K562 (cell line): ENCODE measurements at regions not wholly inside any gene's neighbourhood (a gene's known extent, or its start where the extent isn't known, plus 50 kb on each side); places are given as distances from the start of the nearest gene placed in this dataset.
"Not testable (repeated sequence)": the region's sequence is repeated elsewhere in the genome, so short reads cannot be mapped to it uniquely, and the experiment has no call there.

Experiments used
- ATAC-seq: fragments of 200-7000 bp; cut with Tn5 transposase; 3 replicates; pipeline ENCODE4 v1.9.1; 2020; ENCODE audit warnings: moderate library complexity
- BruUV-seq: library from RNA; stranded (reverse); fragments of 400-500 nt; replicated peaks from 2 replicates; lab custom pipeline; 2021; lab: Mats Ljungman, UMichigan
- CTCF ChIA-PET: fragments of 300-600 bp; formaldehyde crosslinking; extraction: SDS; loops from one replicate; lab custom pipeline; 2021; ENCODE audit warnings: low intra/inter-chr PET ratio; lab: Yijun Ruan, JAX
- POLR2A ChIA-PET: fragments of 300-600, 350-650 bp; sonication (Branson Sonifier 250); formaldehyde crosslinking; extraction: SDS; loops from one replicate; lab custom pipeline; 2021; ENCODE audit warnings: antibody characterized with exemption, inconsistent platforms; lab: Yijun Ruan, JAX
- DNase-seq, 4 experiments: peaks; one replicate each; pipeline versions ENCODE4 v3.0.0 to v3.0.0-alpha.2; 2011 to 2018; ENCODE audit warnings: low spot score in 3 of 4, mixed read lengths in 3 of 4; ENCODE audit errors: extremely low read depth in 1 of 4
- FAIRE-seq: peaks from 2 replicates; lab custom pipeline; 2011; peaks lifted over from hg19 to GRCh38; lab: Jason Lieb, UNC
- H2AFZ ChIP-seq: 2 replicates; pipeline ENCODE4 v1.6.0; 2011; ENCODE audit warnings: low read depth, low read length, control low read depth, inconsistent platforms
- H3K27ac ChIP-seq: fragments of 200-600 bp; 3 replicates; pipeline ENCODE4 v1.8.0; 2011; ENCODE audit warnings: low read depth, mild to moderate bottlenecking, control low read depth, inconsistent platforms, low read length, moderate library complexity, mixed read lengths; ENCODE audit errors: extremely low read depth
- H3K27me3 ChIP-seq, 2 experiments: fragments of 300-600 bp in 1 of 2; 2 replicates in 1 of 2; 3 replicates in 1 of 2; pipeline versions ENCODE4 v1.6.0 to v1.8.0; 2011; ENCODE audit warnings: inconsistent platforms in 2 of 2, low read length in 2 of 2, mild to moderate bottlenecking in 1 of 2, mixed read lengths in 1 of 2, moderate library complexity in 1 of 2; ENCODE audit not compliant: control insufficient read depth in 2 of 2, insufficient read depth in 2 of 2
- H3K36me3 ChIP-seq: fragments of 300-600 bp; 3 replicates; pipeline ENCODE4 v1.8.0; 2011; ENCODE audit warnings: mild to moderate bottlenecking, low read length, inconsistent platforms; ENCODE audit not compliant: control insufficient read depth, insufficient read depth
- H3K4me1 ChIP-seq, 2 experiments: fragments of 200-600 bp in 1 of 2; replicated peaks in 1 of 2; 2 replicates in 1 of 2; 3 replicates in 1 of 2; pipeline versions ENCODE4 v1.5.1 to v1.8.0; 2011; ENCODE audit warnings: inconsistent platforms in 2 of 2, low read length in 2 of 2, mild to moderate bottlenecking in 1 of 2, mixed read lengths in 1 of 2, moderate library complexity in 1 of 2; ENCODE audit not compliant: control insufficient read depth in 2 of 2, insufficient read depth in 2 of 2
- H3K4me2 ChIP-seq: 2 replicates; pipeline ENCODE4 v1.6.1; 2011; ENCODE audit warnings: low read length, control low read depth, inconsistent platforms, mixed read lengths; ENCODE audit not compliant: insufficient read depth
- H3K4me3 ChIP-seq: fragments of 200-600 bp; sonication (generic), shearing (Covaris generic); 2 replicates; pipeline ENCODE4 v1.5.1; 2016; ENCODE audit warnings: control low read depth, inconsistent platforms
- H3K79me2 ChIP-seq: fragments of 200-600 bp; 3 replicates; pipeline ENCODE4 v1.8.0; 2011; ENCODE audit warnings: low read length, inconsistent platforms; ENCODE audit not compliant: control insufficient read depth, insufficient read depth
- H3K9ac ChIP-seq, 2 experiments: 2 replicates each; pipeline versions ENCODE4 v1.6.0 to v1.6.1; 2011; ENCODE audit warnings: low read depth in 2 of 2, low read length in 2 of 2, control low read depth in 1 of 2, inconsistent platforms in 1 of 2, mild to moderate bottlenecking in 1 of 2, mixed read lengths in 1 of 2; ENCODE audit not compliant: insufficient read depth in 1 of 2
- H3K9me1 ChIP-seq: one replicate; pipeline ENCODE4 v1.6.0; 2011; ENCODE audit warnings: inconsistent platforms, mild to moderate bottlenecking, low read length, moderate library complexity; ENCODE audit not compliant: control insufficient read depth, insufficient read depth
- H3K9me3 ChIP-seq: replicated peaks from 2 replicates; pipeline ENCODE4 v1.5.1; 2011; ENCODE audit warnings: low read depth, low read length, inconsistent platforms; ENCODE audit not compliant: control insufficient read depth, insufficient read depth
- H4K20me1 ChIP-seq: replicated peaks from 2 replicates; pipeline ENCODE4 v1.6.1; 2011; ENCODE audit warnings: low read length, inconsistent platforms, mixed read lengths; ENCODE audit not compliant: control insufficient read depth, insufficient read depth
- BACH1 ChIP-seq: fragments of 200-800 bp; sonication (Bioruptor generic); IDR thresholded peaks from 2 replicates; pipeline ENCODE4 v1.6.1; 2016; ENCODE audit warnings: missing genetic modification characterization, missing compliant biosample characterization
- EGR1 ChIP-seq: fragments of 450-650 bp; conservative IDR thresholded peaks from 2 replicates; pipeline ENCODE4 v1.6.1; 2017; ENCODE audit warnings: mild to moderate bottlenecking
- ETV1 ChIP-seq: fragments of 450-650 bp; conservative IDR thresholded peaks from 2 replicates; pipeline ENCODE4 v1.6.1; 2016; ENCODE audit warnings: missing genetic modification characterization, control low read depth, low read depth, missing compliant biosample characterization
- GATAD2B ChIP-seq: fragments of 450-650 bp; IDR thresholded peaks from 2 replicates; pipeline ENCODE4 v1.6.1; 2017; ENCODE audit warnings: mild to moderate bottlenecking, borderline replicate concordance
- LEF1 ChIP-seq: fragments of 450-650 bp; IDR thresholded peaks from 2 replicates; pipeline ENCODE4 v1.6.1; 2016; ENCODE audit warnings: mild to moderate bottlenecking
- NR2C2 ChIP-seq, 2 experiments: fragments of 200-800 bp in 1 of 2; sonication (Bioruptor generic) in 1 of 2; sonication (generic) in 1 of 2; formaldehyde crosslinking in 1 of 2; IDR thresholded peaks; 2 replicates each; pipeline versions ENCODE4 v1.6.1 to v1.8.0; 2016 to 2022; ENCODE audit warnings: mild to moderate bottlenecking in 1 of 2, missing compliant biosample characterization in 1 of 2, missing genetic modification characterization in 1 of 2, missing genetic modification reagents in 1 of 2
- SP1 ChIP-seq: sonication (generic); formaldehyde crosslinking; IDR thresholded peaks from 2 replicates; pipeline ENCODE4 v1.8.1; 2022; ENCODE audit warnings: mild to moderate bottlenecking, missing genetic modification reagents
- USF2 ChIP-seq: sonication (generic); formaldehyde crosslinking; IDR thresholded peaks from 2 replicates; pipeline ENCODE4 v1.5.0; 2020; ENCODE audit warnings: missing genetic modification reagents
- ZBTB33 ChIP-seq: sonication (generic); formaldehyde crosslinking; IDR thresholded peaks from 2 replicates; pipeline ENCODE4 v1.8.1; 2023; ENCODE audit warnings: mild to moderate bottlenecking, missing genetic modification reagents
- ZFPM2 ChIP-seq: fragments of 250-450 bp; sonication (Bioruptor Pico); IDR thresholded peaks from 2 replicates; pipeline ENCODE4 v1.5.1; 2022; ENCODE audit warnings: mild to moderate bottlenecking
- WGBS: fragments of 100-300 bp; shearing (Covaris generic); methylation state at CpG from one replicate; pipeline ENCODE4 v1.1.6; 2016; ENCODE audit warnings: low coverage, mixed read lengths; ENCODE audit not compliant: insufficient coverage; ENCODE audit errors: missing lambda C conversion rate; 5-methylcytosine and 5-hydroxymethylcytosine counted together
- in situ Hi-C: fragments of 300-500 bp; cut with MboI; formaldehyde crosslinking; loops from 4 replicates; pipeline ENCODE4 v1.15.0; 2018; ENCODE audit warnings: inconsistent platforms, mixed read lengths
- intact Hi-C: fragments of 100-400 bp; cut with micrococcal nuclease; formaldehyde crosslinking; loops from 2 replicates; pipeline ENCODE4 v1.14.2; 2022
- TF ChIP-seq, protein P1 (sequence below): fragments of 450-650 bp; formaldehyde crosslinking; IDR thresholded peaks from 2 replicates; pipeline ENCODE4 v1.4.0; 2020; ENCODE audit warnings: mild to moderate bottlenecking, moderate library complexity

DNA sequence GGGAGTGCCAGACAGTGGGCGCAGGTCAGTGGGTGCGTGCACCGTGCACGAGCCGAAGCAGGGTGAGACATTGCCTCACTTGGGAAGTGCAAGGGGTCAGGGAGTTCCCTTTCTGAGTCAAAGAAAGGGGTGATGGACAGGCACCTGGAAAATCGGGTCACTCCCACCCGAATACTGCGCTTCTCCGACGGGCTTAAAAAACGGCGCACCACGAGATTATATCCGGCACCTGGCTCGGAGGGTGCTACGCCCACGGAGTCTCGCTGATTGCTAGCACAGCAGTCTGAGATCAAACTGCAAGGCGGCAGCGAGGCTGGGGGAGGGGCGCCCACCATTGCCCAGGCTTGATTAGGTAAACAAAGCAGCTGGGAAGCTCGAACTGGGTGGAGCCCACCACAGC, 58.6 kb upstream of the TSPAN2 start:
- FAIRE-seq, H3K9me3 ChIP-seq: not testable (repeated sequence)
- WGBS = 2% methylated on average over 18 of the region's 22 CpGs
- TF ChIP-seq EGR1 = 0 out of 2 replicates have a peak, but pooled peaks have one; percentile 11
- TF ChIP-seq, all 486 proteins: peak for 1; not testable (repeated sequence) for 485
- H3K36me3 ChIP-seq, ATAC-seq, H3K27me3 ChIP-seq, H3K79me2 ChIP-seq, DNase-seq, H3K27ac ChIP-seq, H4K20me1 ChIP-seq, H3K4me1 ChIP-seq, H3K4me2 ChIP-seq, H3K4me3 ChIP-seq, H3K9me1 ChIP-seq, CTCF ChIA-PET, H3K9ac ChIP-seq, BruUV-seq, H2AFZ ChIP-seq, intact Hi-C loops, POLR2A ChIA-PET: not testable (repeated sequence)
- in situ Hi-C loops = loop anchor here (25.0 kb wide), 1 partner anchor 614 kb away; the partner anchor contains the start of gene CASQ2

- Histone ChIP-seq H3K79me2 (no peaks in the 10 kb centered on the region), H3K27me3 (no peaks in the 10 kb centered on the region), H3K27ac (no peak overlapping the region), H3K9ac (no peak overlapping the region), H3K9me3 (no peaks in the 10 kb centered on the region), H2AFZ (no peak overlapping the region), H3K36me3 (no peaks in the 10 kb centered on the region), H3K4me2 (no peak overlapping the region), H3K4me1 (no peaks in the 10 kb centered on the region), H3K4me3 (no peak overlapping the region), H3K9me1 (no peaks in the 10 kb centered on the region), H4K20me1 (no peaks in the 10 kb centered on the region)
- intact Hi-C loops (no loop called here), in situ Hi-C loops (loop anchor here (25.0 kb wide), 1 partner anchor 617 kb away; the partner anchor contains the start of gene CASQ2)
- ChIA-PET CTCF (no interaction called here), POLR2A (no interaction called here)
- no peak for FAIRE-seq
- WGBS = 5% methylated on average over 1 of the region's 1 CpG
- no peak for DNase-seq
- no TSS peak for BruUV-seq
- no peak for TF ChIP-seq SP1 (CRISPR knock-in tag)
- TF ChIP-seq LEF1 = no peak
- no peak for TF ChIP-seq ZFPM2 (CRISPR knock-in tag)
- no peak for TF ChIP-seq NR2C2 (CRISPR knock-in tag; IDR thresholded peaks at IDR 0.05)
- no peak for TF ChIP-seq NR2C2 (tag; IDR thresholded peaks at IDR 0.05)
- no peak for TF ChIP-seq ZBTB33 (CRISPR knock-in tag)
- TF ChIP-seq ETV1 (tag) = no peak
- TF ChIP-seq, protein P1, sequence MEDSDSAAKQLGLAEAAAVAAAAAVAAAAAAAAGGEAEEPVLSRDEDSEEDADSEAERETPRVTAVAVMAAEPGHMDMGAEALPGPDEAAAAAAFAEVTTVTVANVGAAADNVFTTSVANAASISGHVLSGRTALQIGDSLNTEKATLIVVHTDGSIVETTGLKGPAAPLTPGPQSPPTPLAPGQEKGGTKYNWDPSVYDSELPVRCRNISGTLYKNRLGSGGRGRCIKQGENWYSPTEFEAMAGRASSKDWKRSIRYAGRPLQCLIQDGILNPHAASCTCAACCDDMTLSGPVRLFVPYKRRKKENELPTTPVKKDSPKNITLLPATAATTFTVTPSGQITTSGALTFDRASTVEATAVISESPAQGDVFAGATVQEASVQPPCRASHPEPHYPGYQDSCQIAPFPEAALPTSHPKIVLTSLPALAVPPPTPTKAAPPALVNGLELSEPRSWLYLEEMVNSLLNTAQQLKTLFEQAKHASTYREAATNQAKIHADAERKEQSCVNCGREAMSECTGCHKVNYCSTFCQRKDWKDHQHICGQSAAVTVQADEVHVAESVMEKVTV (CRISPR knock-in tag) = no peak
- TF ChIP-seq GATAD2B = no peak
- TF ChIP-seq USF2 = no peak
- TF ChIP-seq BACH1 (tag) = no peak
- ATAC-seq = no peak
These were observed 55.9 kb upstream of the TSPAN2 start for GRCh38 chr1:115145226-115145625.
